Activated gamma-delta T cell (primary cell): ENCODE measurements at regions not wholly inside any gene's neighbourhood (a gene's known extent, or its start where the extent isn't known, plus 50 kb on each side); places are given as distances from the start of the nearest gene placed in this dataset.

ENCODE experiments used
- DNase-seq: peaks from one replicate; lab custom pipeline; 2025; lab: John Stamatoyannopoulos, UW

- DNase-seq: no peak
Measured at GRCh38 chr16:72508191-72508590, 336.2 kb upstream of the PMFBP1 start.

DNA sequence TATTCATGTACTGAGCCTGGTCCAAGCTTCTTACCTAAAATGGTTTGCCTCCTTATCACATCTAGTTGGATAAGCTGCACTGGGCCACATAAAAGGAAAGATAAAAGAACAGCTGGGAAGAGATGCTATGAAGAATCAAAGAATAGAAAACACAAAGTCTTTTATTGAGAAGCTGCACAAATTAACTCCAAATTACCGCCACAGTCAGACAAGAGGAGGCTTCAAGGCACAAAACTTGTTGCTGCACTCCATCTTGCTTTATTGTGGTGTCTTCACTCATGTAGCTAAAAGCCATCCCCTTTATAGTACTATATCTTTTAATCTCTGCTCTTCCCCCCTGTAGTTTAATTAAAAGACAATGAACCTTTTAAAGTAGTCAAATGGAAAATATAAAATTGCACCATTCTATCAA is 330.6 kb upstream of the PMFBP1 start:
- DNase-seq: no peak

GRCh38 chr16:72501739-72502593 is 330.0 kb upstream of the PMFBP1 start:
- no peak for DNase-seq

DNA sequence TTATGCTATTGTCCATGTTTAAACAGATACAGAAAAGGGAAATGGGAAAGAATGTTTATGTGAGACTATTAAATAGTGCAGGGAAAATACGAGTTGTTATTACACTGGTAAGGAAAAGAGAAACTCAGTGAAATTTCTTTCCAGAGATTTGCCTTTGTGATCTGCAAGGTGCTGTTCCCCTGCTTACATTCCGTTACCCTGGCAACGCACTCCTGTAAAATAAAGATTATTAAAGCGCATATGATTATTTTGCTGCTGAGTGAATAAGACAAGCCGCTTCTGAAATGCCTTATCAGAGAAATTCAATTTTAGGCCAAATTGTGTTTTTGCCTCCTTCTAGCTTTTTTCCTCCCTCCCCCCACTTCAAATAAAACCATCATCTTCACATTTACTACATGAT is 328.6 kb upstream of the PMFBP1 start:
- no peak for DNase-seq

GRCh38 chr16:72493716-72494415 is 321.9 kb upstream of the PMFBP1 start:
- DNase-seq: no peak

GRCh38 chr16:72487283-72487682 is 315.3 kb upstream of the PMFBP1 start:
- no peak for DNase-seq

- DNase-seq: no peak
Measured at GRCh38 chr16:72482695-72483094, 310.7 kb upstream of the PMFBP1 start.

DNA sequence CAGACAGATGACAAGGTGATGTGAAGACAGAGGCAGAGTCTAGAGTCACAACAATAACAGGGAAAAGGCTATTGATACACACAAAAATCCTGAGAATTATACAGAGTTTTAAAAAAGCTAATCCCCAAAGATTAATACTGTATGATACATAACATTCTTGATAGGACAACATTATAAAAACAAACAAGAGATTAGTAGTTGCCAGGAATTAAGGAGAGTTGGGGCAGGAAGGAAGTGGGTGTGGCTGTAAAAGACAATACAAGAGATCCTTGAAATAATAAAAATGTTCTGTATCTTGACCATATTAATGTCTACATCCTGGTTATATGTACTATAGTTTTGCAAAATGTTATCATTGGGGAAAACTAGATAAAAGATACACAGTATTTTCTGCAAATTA is 309.5 kb upstream of the PMFBP1 start:
- no peak for DNase-seq

- no peak for DNase-seq
Measured at GRCh38 chr16:72480911-72481310, 309.0 kb upstream of the PMFBP1 start.

- DNase-seq: no peak
Measured at GRCh38 chr16:72475688-72476087, 303.7 kb upstream of the PMFBP1 start.

- no peak for DNase-seq
Measured at GRCh38 chr16:72474501-72475123, 302.7 kb upstream of the PMFBP1 start.

GRCh38 chr16:72473631-72474030 is 301.7 kb upstream of the PMFBP1 start:
- DNase-seq: no peak

GRCh38 chr16:72471317-72471924 is 299.5 kb upstream of the PMFBP1 start:
- no peak for DNase-seq

DNA sequence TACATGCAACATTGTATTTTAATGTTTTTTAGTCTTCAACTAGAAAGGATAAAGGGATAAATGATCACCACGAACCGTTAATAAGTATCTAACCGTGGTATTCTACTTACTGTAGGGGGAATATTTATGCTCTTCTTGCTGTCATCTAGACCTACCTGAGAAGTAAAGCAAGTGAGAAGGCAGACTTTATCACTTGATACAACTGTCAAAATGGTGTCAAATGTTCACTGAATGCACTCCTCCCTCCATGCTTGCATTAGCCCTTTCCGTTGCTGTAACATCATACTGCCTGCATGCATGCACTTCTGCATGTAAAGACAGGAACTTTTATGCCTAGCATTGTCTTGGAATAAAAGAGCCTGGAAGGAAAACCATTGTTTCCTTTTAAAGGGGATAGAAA is 298.6 kb upstream of the PMFBP1 start:
- no peak for DNase-seq

DNA sequence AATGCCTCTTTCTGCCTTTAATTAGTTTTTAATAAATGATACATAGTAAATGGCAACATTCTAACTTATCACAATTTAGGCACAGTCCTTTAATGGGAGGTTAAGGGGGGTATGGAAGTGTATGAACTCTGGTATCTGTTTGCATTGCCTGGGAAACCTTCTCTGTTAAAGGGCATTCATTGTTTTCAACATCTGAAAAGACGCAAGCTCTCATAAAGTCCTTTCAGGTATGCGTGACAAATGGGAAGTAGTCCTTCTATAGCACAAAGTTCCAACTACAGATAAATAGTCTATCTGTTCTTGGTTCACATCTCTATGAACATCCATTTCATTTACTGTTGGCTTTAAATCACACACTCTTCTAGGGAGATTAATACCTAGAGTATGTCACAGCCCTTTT is 298.0 kb upstream of the PMFBP1 start:
- no peak for DNase-seq

DNA sequence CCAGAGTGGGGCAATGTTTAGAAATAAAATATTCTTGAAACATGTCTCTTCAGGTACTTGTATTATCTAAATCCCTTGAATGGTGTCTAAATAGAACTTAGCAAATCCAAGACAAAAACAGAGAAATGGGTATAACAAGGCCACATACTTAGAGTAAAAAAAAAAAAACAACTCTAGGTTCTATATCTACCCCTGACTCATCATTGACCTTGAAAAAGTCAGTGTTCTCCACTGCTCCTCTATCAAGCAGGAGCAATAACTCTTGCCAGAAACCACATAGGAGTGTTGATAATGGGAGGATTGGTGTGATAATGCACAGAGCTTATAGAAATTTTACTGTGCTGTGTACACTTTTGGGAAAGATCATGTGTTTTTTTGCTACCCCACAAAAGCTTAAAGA is 296.6 kb upstream of the PMFBP1 start:
- DNase-seq: no peak

DNA sequence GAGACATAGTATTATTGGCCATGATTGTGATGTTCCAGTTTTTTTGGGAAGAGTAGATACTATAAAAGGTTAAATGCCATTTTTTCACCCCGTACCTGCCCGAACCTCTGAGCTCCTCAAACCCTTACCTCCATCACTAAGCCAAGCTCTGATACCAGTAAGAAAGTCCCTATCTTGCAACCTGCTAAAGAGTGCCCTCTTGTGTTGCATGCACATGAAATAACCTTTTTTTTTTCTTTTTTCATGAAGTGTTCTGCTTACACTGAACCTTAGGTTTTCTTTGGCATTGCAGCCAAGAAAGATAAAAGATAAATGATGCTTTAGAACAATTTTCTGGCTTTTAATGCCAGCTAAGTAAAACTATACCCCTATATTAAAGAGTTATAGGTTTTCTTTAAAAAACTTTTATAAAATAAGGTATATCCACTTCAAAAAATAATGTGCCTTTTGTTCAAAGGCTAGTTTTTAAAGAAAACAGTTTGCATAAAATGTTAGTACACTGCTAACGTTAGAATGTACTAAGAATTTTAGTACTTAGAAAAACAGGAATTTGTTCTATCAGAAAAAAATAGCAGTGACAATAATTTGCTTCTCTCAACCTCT is 295.3 kb upstream of the PMFBP1 start:
- DNase-seq: no peak

DNA sequence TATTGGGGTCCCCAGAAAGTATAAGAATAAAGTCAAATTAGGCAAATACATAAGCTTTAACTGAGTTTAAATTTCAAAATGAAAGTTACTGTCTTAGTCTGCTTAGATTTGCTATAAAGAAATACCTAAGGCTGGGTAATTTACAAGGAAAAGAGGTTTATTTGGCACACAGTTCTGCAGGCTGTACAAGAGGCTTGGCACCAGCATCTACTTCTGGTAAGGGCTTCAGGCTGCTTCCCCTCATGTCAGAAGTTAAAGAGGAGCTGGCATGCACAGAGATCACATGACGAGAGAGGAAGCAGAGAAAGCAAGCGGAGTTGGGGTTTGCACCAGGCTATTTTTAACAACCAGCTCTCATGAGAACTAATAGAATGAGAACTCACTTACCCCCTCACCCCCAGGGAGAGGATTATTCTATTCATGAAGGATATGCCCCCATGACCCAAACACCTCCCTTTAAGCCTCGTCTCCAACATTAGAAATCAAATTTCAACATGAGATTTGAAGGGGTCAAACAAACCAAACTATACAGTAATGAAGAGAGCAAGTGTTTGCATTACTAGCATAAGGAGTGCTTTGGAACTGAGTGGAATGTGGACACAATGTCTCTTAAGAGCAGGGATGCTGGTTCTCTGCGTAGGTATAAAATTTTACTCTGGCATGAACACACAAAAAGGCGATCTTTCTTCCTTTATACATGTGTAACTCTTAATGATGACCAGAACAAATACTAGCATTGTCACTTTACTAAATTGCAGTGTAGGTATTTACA is 292.8 kb upstream of the PMFBP1 start:
- no peak for DNase-seq

DNA sequence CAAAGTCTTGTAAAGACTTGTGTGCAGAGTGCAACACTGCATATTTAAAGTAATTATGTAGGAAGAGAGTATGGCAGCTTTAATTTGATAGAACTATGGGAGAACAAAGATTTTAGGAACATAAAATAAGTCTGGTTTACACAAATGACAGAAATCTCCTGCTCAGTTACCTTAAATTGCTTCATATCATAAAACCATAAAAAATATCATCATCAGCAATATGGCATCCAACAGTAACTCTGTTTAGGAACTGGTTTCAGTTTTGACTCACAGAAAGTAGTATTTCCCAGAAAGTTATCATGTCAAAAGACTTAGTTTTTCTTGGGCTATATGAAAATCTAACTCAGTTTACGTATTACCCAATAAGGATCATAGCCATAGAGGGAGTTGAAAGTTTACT is 292.1 kb upstream of the PMFBP1 start:
- DNase-seq: no peak

GRCh38 chr16:72458035-72458434 is 286.1 kb upstream of the PMFBP1 start:
- DNase-seq: no peak

- no peak for DNase-seq
Measured at GRCh38 chr16:72457243-72457940, 285.4 kb upstream of the PMFBP1 start.
